ENCODE measurements at regions not wholly inside any gene's neighbourhood (a gene's known extent, or its start where the extent isn't known, plus 50 kb on each side); places are given as distances from the start of the nearest gene placed in this dataset.
"Not testable (repeated sequence)": the region's sequence is repeated elsewhere in the genome, so short reads cannot be mapped to it uniquely, and the experiment has no call there.

DNA sequence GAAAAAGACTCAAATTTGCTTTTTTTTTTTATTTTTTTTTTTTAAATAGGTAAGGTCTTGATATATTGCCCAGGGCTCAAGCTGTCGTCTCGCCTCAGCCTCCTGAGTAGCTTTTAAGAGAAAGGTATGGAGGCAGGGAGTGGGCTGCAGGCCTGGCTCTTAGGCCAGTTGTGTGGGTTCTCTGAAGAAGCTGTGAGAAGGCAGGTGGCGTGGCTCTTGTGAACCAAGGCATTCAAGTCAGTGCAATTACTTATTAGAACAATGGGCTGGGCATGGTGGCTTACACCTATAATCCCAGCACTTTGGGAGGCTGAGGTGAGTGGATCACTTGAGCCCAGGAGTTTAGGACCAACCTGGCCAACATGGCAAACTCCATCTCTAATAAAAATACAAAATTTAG is 244.0 kb upstream of the SFRP2 start:
- no peak for DNase-seq (ENCODE audit: low read depth in 2 of 2)

DNA sequence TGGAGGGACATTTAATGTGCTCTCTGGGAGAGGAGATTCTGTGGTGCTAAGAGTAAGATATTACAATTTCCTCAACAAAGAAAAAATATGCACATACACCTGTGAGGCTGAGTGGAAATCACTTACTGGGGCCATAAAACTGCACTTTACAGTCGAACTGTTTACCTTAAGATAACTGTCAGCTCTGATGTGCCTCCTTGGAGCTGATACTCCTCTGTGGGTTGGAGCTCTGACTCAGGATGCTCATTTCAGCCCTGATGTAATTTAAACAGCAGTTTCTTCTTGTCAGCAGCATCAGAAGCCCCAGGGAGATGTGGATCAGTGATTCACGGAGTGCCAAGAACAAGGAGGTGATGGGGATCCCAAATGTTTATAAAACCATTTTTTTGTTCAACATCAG is 241.9 kb upstream of the SFRP2 start:
- DNase-seq (ENCODE audit: low read depth in 2 of 2): no peak

DNA sequence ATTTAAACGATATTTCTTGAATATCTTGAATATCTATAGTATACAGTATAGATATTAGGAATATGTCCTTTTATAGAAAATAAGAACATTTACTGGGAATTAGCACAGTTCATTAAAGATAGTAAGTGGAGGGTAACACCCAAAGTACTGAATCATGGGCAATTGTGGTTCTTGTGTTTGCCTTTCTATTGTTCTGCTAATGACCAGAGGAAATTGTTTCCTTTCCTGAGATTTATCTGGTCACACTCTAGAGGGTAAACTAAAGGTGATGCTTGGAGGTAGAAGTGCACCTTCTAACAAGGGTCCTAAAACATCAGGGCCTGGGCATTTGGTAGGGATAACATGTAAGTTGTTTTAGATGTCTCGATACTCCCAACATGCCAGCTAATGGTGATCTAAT is 241.3 kb upstream of the SFRP2 start:
- DNase-seq (ENCODE audit: low read depth in 2 of 2): no peak

- no peak for DNase-seq (ENCODE audit: low read depth in 2 of 2)
Measured at GRCh38 chr4:154029171-154029570, 240.3 kb upstream of the SFRP2 start.

DNA sequence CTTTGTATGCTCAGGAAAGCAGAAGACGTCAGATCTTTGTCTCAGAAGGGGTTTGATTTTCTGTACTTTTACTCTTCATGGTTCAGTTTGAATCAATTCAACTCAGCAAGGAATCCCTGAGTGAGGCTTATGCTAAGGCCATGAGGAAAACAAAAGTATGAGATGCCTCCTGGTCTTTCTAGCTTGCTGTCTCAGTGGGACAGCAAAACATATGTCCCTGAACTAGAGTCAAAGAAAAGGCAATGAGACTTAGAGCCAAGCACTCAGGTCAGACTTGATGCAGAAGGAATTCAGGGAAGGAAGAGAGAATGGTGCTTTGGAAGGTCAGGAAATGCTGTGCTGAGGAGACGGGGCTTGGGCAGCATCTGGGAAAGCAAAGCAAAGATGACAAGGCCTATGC is 236.2 kb upstream of the SFRP2 start:
- no peak for DNase-seq (ENCODE audit: low read depth in 2 of 2)

DNA sequence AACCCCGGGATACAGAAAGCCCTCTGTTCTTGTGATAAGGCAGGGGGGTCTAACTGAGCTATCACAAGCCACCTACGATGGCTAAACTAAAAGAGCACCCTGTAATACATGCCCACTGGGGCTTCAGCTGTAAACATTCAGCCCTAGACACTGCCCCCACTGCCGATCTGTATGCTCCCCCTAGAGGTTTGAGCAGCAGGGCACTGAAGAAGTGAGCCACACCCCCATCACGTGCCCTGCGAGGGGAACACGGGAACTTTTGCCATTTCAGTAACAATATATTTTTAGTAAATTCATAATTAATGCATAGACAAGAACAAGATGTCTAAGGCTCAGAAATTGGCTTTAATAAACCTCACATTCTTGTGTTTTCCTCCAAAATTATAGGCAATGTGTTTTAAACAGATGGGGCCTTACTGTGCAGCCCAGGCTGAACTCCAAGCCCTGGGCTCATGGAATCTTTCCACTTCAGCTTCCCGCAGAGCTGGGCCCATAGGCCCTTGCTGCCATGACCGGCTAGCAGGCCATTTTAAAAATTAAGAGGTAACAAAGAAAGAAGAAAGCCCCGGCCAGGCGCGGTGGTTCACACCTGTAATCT is 235.3 kb upstream of the SFRP2 start:
- DNase-seq (ENCODE audit: low read depth in 2 of 2): peak in 1 of 2 donors; percentile 1

- DNase-seq (ENCODE audit: low read depth in 2 of 2): not testable (repeated sequence)
Measured at GRCh38 chr4:154023671-154024070, 234.8 kb upstream of the SFRP2 start.

DNA sequence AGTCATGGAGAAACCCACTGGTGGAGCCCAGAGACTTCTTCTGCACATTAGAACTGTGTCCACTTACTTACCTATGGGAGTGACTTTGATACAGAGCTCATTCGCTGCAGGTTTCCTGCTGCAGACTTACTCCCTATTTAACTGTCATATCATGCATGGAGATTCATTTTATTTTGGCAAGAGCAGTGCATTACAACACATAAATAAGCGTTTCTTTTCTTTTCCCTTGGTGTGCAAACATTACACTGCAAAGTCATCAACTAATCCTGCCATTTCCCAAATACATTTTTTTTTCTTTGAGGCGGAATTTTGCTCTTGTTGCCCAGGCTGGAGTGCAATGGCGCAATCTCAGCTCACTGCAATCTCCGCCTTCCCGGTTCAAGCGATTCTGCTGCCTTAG is 230.9 kb upstream of the SFRP2 start:
- DNase-seq (ENCODE audit: low read depth in 2 of 2): no peak

DNA sequence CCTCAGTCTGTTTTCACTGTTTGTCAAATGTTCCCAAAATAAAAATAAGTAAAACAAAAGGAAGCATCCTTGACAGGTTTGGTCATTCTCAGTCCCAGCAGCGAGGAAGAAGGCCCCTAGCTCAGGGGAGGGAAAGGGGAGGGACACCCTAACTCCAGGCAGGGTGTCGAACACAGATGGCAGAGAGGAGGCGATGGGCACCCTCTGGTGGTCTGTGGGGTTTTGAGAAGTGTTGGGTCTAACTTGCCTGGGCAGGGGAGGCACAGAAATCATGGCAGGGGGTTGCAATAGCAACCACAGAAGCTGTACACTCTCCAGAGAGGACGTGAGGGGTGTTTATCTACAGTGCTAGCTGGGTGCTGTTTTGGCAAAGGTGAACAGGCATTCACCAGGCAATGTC is 229.8 kb upstream of the SFRP2 start:
- DNase-seq (ENCODE audit: low read depth in 2 of 2): peak in 1 of 2 donors; percentile 7

DNA sequence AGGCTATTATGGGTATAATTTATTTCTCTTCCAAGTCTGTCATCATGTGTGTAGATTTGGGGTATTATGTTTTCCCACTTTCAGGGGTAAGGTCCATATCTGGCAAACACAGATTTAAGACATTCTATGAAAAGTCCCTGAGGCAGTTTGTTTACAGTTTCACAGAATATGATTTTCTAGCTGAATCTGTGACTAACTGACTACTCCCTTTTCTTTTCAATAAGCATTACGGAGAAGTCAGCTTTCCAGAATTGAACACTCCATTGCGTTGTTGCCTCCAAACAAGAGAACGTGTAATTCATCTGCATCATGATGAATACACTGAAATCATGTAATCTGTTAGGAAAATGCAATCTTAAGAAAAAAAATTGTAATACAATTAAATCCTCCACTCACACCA is 226.7 kb upstream of the SFRP2 start:
- DNase-seq (ENCODE audit: low read depth in 2 of 2): no peak

GRCh38 chr4:154014407-154015321 is 225.8 kb upstream of the SFRP2 start:
- DNase-seq (ENCODE audit: low read depth in 2 of 2): no peak

DNA sequence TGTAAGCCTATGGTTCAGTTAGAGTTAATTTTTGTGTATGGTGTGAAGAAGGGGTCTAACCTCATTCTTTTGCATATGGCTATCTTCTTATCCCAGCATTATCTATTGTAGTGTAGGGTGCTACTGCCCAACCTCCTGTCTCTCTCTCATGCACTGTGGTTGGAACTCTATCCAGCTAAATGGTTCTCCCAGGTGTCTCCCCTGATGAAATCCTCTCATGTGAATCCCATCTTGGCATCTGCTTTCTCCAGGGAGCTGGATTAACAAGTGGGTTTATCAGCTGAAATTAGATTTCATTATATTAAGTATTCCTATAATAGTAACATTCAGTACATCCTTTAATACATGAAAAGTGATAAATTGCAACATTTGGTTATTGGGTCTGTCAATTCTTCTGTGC is 224.7 kb upstream of the SFRP2 start:
- DNase-seq (ENCODE audit: low read depth in 2 of 2): no peak

DNA sequence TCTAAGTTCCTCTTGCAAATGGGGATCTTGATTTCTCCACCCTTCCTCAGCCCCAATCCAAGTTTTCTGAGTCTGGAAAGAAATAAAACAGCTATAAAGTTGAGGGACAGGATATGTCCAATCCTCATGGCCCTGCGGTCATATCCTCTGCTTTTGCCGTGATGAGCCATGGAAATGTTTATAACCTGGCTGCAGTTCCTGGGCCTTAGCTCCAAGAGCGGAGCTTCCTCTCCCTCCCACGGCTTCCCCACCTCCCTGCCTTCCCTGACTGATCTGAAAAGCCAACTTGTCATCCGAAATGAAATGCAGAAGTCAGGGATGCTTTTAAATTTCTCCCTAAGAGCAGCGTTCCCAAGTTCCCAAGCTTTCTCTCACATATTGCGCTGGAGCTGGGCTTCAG is 221.5 kb upstream of the SFRP2 start:
- DNase-seq (ENCODE audit: low read depth in 2 of 2): no peak

DNA sequence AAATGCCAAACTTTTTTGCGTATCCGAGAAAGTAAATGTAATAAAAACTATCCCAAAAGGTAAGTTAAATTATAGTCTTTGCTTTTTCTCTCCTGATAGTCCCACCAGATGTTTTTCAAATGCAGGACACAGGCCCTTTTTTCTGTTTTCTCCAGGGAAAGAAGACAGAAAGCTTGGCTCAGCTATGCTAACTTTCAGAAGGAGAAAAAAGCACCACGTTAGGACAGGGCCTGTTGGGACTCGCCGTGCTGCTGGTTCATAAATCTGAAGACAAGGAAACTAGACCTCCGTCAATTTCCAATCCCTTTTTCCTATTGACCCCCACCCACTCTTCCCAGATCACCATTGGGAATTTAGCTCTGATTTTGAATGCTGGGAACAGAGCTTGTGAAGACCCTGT is 220.9 kb upstream of the SFRP2 start:
- DNase-seq (ENCODE audit: low read depth in 2 of 2): no peak

- no peak for DNase-seq (ENCODE audit: low read depth in 2 of 2)
Measured at GRCh38 chr4:154009191-154009590, 220.3 kb upstream of the SFRP2 start.

- DNase-seq (ENCODE audit: low read depth in 2 of 2): no peak
Measured at GRCh38 chr4:154005171-154005520, 216.3 kb upstream of the SFRP2 start.

- DNase-seq (ENCODE audit: low read depth in 2 of 2): no peak
Measured at GRCh38 chr4:154004507-154005170, 215.8 kb upstream of the SFRP2 start.

DNA sequence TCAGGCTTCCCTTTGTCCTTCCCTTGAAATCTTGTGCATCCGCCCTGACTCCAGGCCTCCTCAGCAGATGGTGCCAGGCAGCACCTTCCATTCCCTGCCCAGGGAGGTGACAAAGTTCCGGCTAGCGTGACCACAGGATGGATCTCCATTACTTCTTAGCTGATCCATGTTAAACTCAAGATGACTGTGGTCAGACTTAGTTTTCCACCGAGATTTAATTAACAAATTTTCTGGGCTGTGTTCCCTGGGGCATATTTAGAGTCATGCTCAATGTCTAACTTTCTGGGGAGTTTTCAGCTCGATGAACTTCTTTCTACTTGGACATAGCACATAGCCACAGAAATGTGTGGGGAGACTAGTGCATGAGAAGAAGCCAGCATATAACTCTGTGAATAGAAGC is 215.1 kb upstream of the SFRP2 start:
- no peak for DNase-seq (ENCODE audit: low read depth in 2 of 2)

GRCh38 chr4:154003378-154003777 is 214.5 kb upstream of the SFRP2 start:
- no peak for DNase-seq (ENCODE audit: low read depth in 2 of 2)

DNA sequence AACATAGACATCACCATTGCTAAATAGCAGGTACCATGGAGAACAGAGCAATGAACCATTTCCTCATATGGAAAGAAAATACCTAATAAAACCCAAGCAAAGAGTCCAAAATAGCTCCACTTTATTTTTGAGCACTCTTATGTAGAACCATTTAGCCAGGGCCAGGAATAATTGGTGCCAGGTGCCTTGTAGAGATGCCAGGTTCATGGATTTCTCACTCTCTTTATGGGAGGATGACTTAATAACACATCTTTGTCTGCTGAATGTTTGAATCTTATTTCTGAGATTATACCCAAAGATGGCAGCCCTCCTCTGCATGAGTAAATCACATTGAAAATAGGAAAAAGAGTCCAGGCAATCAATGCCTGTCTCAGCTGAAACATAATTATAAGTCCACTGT is 212.3 kb upstream of the SFRP2 start:
- no peak for DNase-seq (ENCODE audit: low read depth in 2 of 2)

DNA sequence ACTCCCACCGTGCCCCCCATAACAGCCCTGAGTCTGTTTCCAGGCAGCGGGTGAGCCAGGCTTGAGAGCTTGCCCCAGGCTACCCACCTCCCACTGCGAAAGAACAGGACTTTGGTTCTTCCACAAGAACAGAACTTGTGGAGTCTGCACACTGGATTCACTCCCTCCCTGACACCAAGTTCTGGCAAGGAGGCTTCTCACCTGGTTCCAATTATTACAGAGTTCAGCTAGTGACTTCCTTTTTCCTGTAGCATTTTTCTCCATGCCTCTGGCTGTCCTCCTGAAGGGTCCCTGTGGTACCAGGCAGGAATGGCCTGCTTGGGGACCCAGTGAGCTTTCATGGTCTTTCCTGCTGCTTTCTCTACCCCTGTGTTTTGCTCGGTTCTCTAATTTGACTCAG is 208.6 kb upstream of the SFRP2 start:
- DNase-seq (ENCODE audit: low read depth in 2 of 2): no peak

- no peak for DNase-seq (ENCODE audit: low read depth in 2 of 2)
Measured at GRCh38 chr4:153989505-153989904, 200.6 kb upstream of the SFRP2 start.
